ENCODE measurements at regions not wholly inside any gene's neighbourhood (a gene's known extent, or its start where the extent isn't known, plus 50 kb on each side); places are given as distances from the start of the nearest gene placed in this dataset.

- no peak for DNase-seq (ENCODE audit: low spot score)
- no peaks in the 10 kb centered on the region for H3K27me3 ChIP-seq (ENCODE audit: control insufficient read depth in 4 of 4, insufficient read depth in 4 of 4, low read length in 3 of 4)
- no peak overlapping the region for H3K4me3 ChIP-seq (ENCODE audit: low read depth in 1 of 3, low read length in 3 of 3)
- 95% methylated on average over 4 of the region's 4 CpGs for WGBS
- TF ChIP-seq, protein P1, sequence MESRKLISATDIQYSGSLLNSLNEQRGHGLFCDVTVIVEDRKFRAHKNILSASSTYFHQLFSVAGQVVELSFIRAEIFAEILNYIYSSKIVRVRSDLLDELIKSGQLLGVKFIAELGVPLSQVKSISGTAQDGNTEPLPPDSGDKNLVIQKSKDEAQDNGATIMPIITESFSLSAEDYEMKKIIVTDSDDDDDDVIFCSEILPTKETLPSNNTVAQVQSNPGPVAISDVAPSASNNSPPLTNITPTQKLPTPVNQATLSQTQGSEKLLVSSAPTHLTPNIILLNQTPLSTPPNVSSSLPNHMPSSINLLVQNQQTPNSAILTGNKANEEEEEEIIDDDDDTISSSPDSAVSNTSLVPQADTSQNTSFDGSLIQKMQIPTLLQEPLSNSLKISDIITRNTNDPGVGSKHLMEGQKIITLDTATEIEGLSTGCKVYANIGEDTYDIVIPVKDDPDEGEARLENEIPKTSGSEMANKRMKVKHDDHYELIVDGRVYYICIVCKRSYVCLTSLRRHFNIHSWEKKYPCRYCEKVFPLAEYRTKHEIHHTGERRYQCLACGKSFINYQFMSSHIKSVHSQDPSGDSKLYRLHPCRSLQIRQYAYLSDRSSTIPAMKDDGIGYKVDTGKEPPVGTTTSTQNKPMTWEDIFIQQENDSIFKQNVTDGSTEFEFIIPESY (IDR thresholded peaks at IDR 0.05): no peak
- no peak for TF ChIP-seq YY1 (IDR thresholded peaks at IDR 0.05)
- TF ChIP-seq RAD21 (IDR thresholded peaks at IDR 0.05): no peak
- no peak for TF ChIP-seq MAX (IDR thresholded peaks at IDR 0.05)
- no peak for TF ChIP-seq GABPA (IDR thresholded peaks at IDR 0.05 in 1 of 2, conservative IDR thresholded peaks at IDR 0.05 in 1 of 2)
- TF ChIP-seq EGR1 (IDR thresholded peaks at IDR 0.05; ENCODE audit: low read depth in 2 of 2): no peak
- H3K27ac ChIP-seq (ENCODE audit: low read depth in 1 of 2, low read length in 2 of 2): no peak overlapping the region
- no peaks in the 10 kb centered on the region for H3K36me3 ChIP-seq (ENCODE audit: control insufficient read depth in 4 of 4, insufficient read depth in 3 of 4, low read depth in 1 of 4, low read length in 3 of 4)
- no peaks in the 10 kb centered on the region for H3K4me1 ChIP-seq (ENCODE audit: control insufficient read depth in 4 of 4, insufficient read depth in 4 of 4, low read length in 3 of 4)
- H3K9me3 ChIP-seq (ENCODE audit: control insufficient read depth in 4 of 4, low read length in 3 of 4): no peaks in the 10 kb centered on the region
- no peak overlapping the region for H3K9ac ChIP-seq (ENCODE audit: low read depth in 1 of 2, low read length in 2 of 2)
These were observed 594.9 kb upstream of the ID2 start for GRCh38 chr2:8086796-8087479.

- Histone ChIP-seq H3K36me3 (ENCODE audit: control insufficient read depth in 4 of 4, insufficient read depth in 3 of 4, low read depth in 1 of 4, low read length in 3 of 4) (no peaks in the 10 kb centered on the region), H3K9me3 (ENCODE audit: control insufficient read depth in 4 of 4, low read length in 3 of 4) (no peaks in the 10 kb centered on the region), H3K27me3 (ENCODE audit: control insufficient read depth in 4 of 4, insufficient read depth in 4 of 4, low read length in 3 of 4) (no peaks in the 10 kb centered on the region), H3K9ac (ENCODE audit: low read depth in 1 of 2, low read length in 2 of 2) (no peak overlapping the region), H3K4me3 (ENCODE audit: low read depth in 1 of 3, low read length in 3 of 3) (no peak overlapping the region), H3K4me1 (ENCODE audit: control insufficient read depth in 4 of 4, insufficient read depth in 4 of 4, low read length in 3 of 4) (no peaks in the 10 kb centered on the region), H3K27ac (ENCODE audit: low read depth in 1 of 2, low read length in 2 of 2) (no peak overlapping the region)
- WGBS: 86% methylated on average over 3 of the region's 3 CpGs
- TF ChIP-seq FOXA1 (IDR thresholded peaks at IDR 0.05): no peak
- no peak for TF ChIP-seq SP1 (IDR thresholded peaks at IDR 0.05)
- TF ChIP-seq TAF1 (conservative IDR thresholded peaks at IDR 0.05): no peak
- no peak for DNase-seq (ENCODE audit: low spot score)
These were observed 594.4 kb upstream of the ID2 start for GRCh38 chr2:8087480-8087840.

- H3K4me1 ChIP-seq (ENCODE audit: control insufficient read depth in 4 of 4, insufficient read depth in 4 of 4, low read length in 3 of 4): no peaks in the 10 kb centered on the region
- H3K36me3 ChIP-seq (ENCODE audit: control insufficient read depth in 4 of 4, insufficient read depth in 3 of 4, low read depth in 1 of 4, low read length in 3 of 4): no peaks in the 10 kb centered on the region
- no peak for TF ChIP-seq EGR1 (IDR thresholded peaks at IDR 0.05; ENCODE audit: low read depth in 2 of 2)
- H3K4me3 ChIP-seq (ENCODE audit: low read depth in 1 of 3, low read length in 3 of 3): no peak overlapping the region
- no peaks in the 10 kb centered on the region for H3K9me3 ChIP-seq (ENCODE audit: control insufficient read depth in 4 of 4, low read length in 3 of 4)
- H3K27me3 ChIP-seq (ENCODE audit: control insufficient read depth in 4 of 4, insufficient read depth in 4 of 4, low read length in 3 of 4): no peaks in the 10 kb centered on the region
- WGBS: 95% methylated on average over 1 of the region's 1 CpG
- H3K9ac ChIP-seq (ENCODE audit: low read depth in 1 of 2, low read length in 2 of 2): no peak overlapping the region
- H3K27ac ChIP-seq (ENCODE audit: low read depth in 1 of 2, low read length in 2 of 2): no peak overlapping the region
- DNase-seq (ENCODE audit: low spot score): no peak
These were observed 593.0 kb upstream of the ID2 start for GRCh38 chr2:8088810-8089209.

DNA sequence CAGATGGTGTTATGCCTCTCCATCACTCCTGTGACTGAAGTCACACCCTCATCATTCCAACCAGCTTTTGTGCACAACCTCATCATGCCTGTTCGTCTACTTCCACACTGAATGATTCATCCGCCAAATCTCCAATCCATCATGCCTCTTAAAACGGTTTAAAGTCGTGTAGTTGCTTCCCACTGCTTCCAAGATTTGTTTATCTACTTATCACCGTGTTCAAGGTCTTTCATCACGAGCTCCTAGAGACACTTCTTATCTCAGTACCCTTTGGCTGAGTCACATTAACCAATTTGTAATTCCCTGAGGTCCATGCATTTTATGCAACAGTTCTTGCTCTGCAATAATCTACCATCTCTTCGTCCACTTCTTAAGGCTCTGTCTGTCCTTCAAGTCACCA is 592.3 kb upstream of the ID2 start:
- WGBS: 83% methylated on average over 7 of the region's 7 CpGs
- H3K4me3 ChIP-seq (ENCODE audit: low read depth in 1 of 3, low read length in 3 of 3): no peak overlapping the region
- H3K4me1 ChIP-seq (ENCODE audit: control insufficient read depth in 4 of 4, insufficient read depth in 4 of 4, low read length in 3 of 4): no peaks in the 10 kb centered on the region
- H3K36me3 ChIP-seq (ENCODE audit: control insufficient read depth in 4 of 4, insufficient read depth in 3 of 4, low read depth in 1 of 4, low read length in 3 of 4): peaks cover 0 to 2% (median 0%) of the 10 kb centered on the region in 4 donors
- DNase-seq (ENCODE audit: low spot score): no peak
- no peaks in the 10 kb centered on the region for H3K9me3 ChIP-seq (ENCODE audit: control insufficient read depth in 4 of 4, low read length in 3 of 4)
- H3K9ac ChIP-seq (ENCODE audit: low read depth in 1 of 2, low read length in 2 of 2): no peak overlapping the region
- no peak overlapping the region for H3K27ac ChIP-seq (ENCODE audit: low read depth in 1 of 2, low read length in 2 of 2)
- no peaks in the 10 kb centered on the region for H3K27me3 ChIP-seq (ENCODE audit: control insufficient read depth in 4 of 4, insufficient read depth in 4 of 4, low read length in 3 of 4)
- TF ChIP-seq CTCF (IDR thresholded peaks at IDR 0.05; ENCODE audit: low read depth, low read length, missing input control) (no peak), HNF4A (conservative IDR thresholded peaks at IDR 0.05) (no peak), RXRA (IDR thresholded peaks at IDR 0.05) (no peak), EGR1 (IDR thresholded peaks at IDR 0.05; ENCODE audit: low read depth in 2 of 2) (no peak), REST (IDR thresholded peaks at IDR 0.05) (no peak), SP1 (IDR thresholded peaks at IDR 0.05) (no peak), FOXA1 (IDR thresholded peaks at IDR 0.05) (no peak), NR2F2 (IDR thresholded peaks at IDR 0.05) (no peak), GABPA (IDR thresholded peaks at IDR 0.05 in 1 of 2, conservative IDR thresholded peaks at IDR 0.05 in 1 of 2) (no peak), FOXA2 (IDR thresholded peaks at IDR 0.05) (no peak), YY1 (IDR thresholded peaks at IDR 0.05) (no peak)
- TF ChIP-seq, protein P2, sequence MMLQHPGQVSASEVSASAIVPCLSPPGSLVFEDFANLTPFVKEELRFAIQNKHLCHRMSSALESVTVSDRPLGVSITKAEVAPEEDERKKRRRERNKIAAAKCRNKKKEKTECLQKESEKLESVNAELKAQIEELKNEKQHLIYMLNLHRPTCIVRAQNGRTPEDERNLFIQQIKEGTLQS (IDR thresholded peaks at IDR 0.05): no peak
